NCI-H345 (cell line): ENCODE measurements at regions not wholly inside any gene's neighbourhood (a gene's known extent, or its start where the extent isn't known, plus 50 kb on each side); places are given as distances from the start of the nearest gene placed in this dataset.
"Not testable (repeated sequence)": the region's sequence is repeated elsewhere in the genome, so short reads cannot be mapped to it uniquely, and the experiment has no call there.

Experiments
- DNase-seq: peaks from one replicate; lab custom pipeline; 2025; lab: John Stamatoyannopoulos, UW

DNA sequence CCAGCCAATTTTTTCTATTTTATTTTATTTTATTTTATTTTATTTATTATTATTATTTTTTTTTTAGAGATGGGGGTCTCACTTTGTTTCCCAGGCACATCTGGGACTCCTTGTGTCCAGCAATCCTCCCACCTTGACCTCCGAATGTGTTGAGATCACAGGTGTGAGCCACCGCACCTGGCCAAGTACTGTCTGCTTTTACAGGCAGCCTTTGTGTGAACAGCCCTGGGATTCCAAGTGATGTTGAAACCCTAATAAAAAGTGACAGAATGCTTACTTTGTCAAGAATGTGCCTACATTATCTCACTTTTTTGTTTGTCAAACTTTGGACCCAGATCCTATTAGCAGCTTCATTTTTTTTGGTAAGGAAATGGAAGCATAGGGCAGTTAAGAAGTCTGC lies 220.1 kb upstream of the EDNRB start:
- no peak for DNase-seq

- DNase-seq: peak; percentile 80
Measured at GRCh38 chr13:78137404-78138142, 218.9 kb upstream of the EDNRB start.

DNA sequence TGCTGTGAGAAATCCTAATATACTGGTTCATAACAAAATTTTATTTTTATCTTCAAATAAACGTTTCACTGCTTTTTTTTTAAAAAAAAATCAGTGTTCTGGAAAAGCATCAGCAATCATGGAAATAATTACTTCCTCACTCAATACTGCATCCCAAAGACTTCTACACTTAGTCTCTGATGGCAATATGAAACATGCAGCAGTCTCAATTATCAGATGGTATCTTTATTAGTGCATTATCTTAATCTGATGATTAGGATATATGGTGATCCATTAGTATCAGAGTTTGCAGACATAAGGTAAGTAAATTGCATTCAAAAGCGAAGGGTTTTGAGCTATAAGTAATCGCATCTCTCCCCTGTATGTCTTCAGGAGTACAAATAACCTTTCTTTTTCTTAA lies 218.3 kb upstream of the EDNRB start:
- no peak for DNase-seq

DNA sequence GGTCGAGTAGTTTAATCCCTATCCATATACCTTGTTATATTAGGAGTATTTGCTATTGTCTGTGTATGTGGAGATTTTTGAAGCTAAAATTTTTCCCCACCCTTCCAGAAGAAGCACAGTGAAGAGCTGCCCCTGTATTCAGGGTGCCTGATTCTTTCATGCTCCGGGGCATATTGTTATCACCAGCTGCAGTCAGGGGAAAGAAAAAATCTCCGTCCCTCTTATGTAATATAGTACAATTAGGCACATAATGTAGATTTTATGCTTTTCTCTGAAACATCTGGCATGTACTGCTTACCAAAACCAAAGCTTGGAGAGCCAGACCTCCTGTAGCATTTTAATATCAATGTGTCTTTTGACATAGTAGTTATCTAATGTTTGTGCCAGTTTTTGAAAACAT lies 214.9 kb upstream of the EDNRB start:
- no peak for DNase-seq

- DNase-seq: no peak
Measured at GRCh38 chr13:78131811-78132210, 213.2 kb upstream of the EDNRB start.

DNA sequence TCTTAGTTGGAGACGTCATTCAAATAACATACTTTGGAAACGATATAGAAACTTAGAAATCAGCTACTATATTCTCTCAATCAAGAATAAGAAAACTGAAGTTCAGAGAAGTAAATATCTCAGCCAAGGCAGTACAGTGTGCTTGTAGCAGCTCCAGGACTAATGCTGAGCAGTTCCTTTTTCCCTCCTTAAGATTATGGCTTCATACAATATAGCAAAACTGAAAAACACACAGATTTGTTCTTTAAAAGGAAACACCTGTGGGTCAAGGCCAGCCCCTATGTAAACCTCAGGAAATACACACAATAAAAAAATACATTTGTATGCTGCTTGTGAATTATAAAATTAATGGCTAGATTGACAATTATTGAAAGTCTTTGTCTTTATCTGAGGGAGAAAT lies 212.7 kb upstream of the EDNRB start:
- no peak for DNase-seq

DNA sequence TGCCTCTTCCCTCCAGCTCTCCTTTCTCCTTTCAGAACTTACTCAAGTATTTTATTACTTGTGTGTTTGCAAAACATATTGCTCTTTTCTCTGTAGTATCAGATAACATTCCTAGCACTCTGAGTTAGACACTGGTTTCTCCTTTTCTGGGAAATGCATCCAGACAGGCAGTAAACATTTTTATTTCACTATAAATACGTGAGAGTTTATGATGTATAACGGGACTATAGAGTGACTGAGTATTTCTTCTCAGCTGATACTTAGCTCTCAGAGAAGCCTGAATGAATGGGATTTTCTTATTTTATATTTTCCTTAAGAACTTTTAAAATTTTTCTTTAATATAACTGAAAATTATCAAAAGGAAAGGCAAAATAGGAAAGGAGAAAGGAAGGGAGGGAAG lies 211.2 kb upstream of the EDNRB start:
- no peak for DNase-seq

- no peak for DNase-seq
Measured at GRCh38 chr13:78129359-78129758, 210.7 kb upstream of the EDNRB start.

DNA sequence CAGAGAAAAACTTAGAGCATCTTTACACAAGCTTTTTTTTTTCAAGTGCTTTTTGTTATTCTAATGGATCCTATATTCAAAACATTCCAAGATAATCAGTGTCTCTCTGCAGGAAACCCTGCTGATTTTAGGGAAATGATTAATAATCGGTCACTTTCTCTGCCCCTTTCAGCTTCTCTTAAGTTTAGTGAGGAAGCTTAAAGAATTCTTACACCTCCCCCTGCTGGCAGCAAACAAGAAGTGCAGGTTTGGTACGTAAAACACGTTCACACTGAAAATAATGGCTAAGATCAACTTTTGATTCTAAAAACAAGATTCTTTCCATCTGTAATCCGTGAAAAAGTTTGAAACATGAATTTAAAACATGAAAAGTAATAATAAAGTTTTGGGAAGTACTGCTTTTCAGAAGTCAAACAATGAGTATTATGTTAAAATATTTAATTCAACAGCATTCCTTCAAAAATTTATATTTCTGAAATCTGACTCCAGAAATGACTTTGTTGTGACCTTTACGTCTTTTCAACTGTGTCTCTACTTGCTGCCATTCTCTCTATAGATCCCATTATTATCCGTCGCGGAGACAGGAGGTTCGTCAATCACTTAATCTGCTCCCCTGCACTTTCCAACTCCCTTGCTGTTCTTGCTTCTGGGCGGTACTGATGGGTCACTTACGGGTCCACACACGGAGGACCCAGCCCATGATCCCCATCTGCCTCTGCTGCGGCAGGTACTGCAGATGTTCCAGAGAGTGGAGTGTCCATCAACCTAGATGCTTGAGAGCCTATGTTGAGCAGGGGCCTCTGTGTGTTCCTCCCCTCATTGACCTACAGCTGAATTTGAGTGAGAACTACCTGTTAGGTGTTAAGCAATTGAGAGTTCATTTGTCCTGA lies 203.1 kb upstream of the EDNRB start:
- DNase-seq: peak; percentile 72

DNA sequence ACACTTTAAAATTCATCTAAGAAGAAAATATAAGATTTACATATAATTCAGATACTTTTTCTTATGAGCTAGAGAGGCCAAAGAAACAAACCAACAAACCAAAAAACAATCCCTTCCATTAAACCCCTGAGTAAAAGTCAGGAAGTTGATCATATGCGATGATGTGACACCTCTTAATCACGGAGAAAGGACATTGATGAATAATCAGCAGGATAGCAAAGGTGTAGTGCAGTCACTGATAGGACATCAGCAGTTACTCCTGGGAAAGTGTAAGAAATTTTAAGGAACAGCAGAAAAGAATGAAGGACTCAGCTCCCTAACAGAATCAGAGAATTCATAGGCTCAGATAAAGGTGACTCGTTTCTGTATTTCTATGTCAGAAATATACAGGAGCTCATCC lies 202.4 kb upstream of the EDNRB start:
- DNase-seq: no peak

GRCh38 chr13:78120144-78120543 lies 201.5 kb upstream of the EDNRB start:
- not testable (repeated sequence) for DNase-seq

- not testable (repeated sequence) for DNase-seq
Measured at GRCh38 chr13:78117070-78117469, 198.4 kb upstream of the EDNRB start.

- DNase-seq: no peak
Measured at GRCh38 chr13:78105656-78106055, 187.0 kb upstream of the EDNRB start.

GRCh38 chr13:78103936-78104335 lies 185.3 kb upstream of the EDNRB start:
- DNase-seq: no peak

GRCh38 chr13:78102741-78103140 lies 184.1 kb upstream of the EDNRB start:
- no peak for DNase-seq

- DNase-seq: no peak
Measured at GRCh38 chr13:78102121-78102677, 183.6 kb upstream of the EDNRB start.

GRCh38 chr13:78100486-78100885 lies 181.9 kb upstream of the EDNRB start:
- DNase-seq: no peak

DNA sequence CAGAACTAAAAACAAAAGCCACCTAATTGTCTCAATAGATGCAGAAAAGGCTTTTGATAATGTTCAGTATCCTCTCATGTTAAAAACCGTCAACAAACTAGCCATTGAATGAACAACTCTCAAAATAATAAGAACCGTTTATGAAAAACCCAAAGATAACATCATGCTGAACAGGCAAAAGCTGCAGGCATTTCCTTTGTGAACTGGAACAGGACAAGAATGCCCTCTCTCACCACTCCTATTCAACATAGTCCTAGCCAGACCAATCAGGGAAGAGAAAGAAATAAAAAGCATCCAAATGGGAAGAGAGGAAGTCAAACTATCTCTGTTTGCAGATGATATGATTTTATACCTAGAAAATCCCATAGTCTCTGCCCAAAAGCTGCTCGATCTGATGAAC lies 179.6 kb upstream of the EDNRB start:
- no peak for DNase-seq

DNA sequence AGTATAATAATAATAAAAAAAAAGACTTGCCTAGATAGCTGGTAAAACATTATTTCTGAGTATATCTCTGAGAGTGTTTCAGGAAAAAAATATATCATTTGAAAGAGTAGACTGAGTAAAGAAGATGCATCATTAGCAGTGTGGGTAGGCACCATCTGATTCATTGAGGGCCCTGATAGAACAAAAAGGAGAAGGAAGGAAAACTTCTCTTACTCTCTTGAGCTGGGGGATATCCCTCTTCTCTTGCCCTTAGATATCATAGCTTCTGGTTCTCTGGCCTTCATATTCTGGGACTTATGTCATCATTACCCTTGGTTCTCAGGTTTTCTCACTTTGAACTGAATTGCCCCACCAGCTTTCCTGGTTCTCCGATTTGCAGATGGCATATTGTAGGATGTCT lies 177.6 kb upstream of the EDNRB start:
- DNase-seq: no peak

GRCh38 chr13:78087966-78088678 lies 169.5 kb upstream of the EDNRB start:
- no peak for DNase-seq

DNA sequence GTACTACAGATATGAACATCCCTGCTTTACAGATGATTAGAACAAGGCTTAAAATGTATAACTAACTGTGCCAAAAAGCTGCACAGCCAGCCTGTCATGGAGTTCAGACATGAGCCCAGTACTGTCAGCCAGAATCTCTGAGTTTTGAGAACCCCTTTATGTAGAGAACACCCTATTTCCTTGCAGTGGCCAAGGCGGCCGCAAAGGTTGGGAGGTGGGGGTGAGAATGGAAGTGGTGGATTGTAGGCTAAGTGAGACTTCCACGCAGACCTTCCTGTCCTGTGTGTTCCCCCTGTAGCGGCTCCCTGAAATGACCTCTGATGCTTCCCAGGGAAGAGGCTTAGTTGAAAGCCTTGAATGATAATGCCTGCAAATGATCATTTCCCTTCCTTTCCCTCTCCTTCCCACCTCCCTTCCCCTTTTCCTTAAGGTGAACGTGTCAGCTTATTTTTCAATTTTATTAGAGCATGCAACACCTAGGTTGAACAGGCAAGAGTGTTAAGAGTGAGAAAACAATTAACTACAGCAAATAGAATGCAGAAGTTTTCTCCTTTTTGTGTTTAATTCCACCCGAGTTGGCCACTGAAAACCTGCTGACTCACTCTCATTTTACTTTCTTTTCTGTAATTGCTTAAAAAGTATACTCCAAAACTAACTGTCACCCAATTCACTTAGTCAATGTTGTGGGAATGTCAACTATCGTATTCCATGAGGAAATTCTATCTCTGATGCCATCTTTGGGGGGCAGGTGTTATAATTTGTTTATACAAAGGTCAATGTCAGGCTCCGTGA lies 167.0 kb upstream of the EDNRB start:
- DNase-seq: no peak

DNA sequence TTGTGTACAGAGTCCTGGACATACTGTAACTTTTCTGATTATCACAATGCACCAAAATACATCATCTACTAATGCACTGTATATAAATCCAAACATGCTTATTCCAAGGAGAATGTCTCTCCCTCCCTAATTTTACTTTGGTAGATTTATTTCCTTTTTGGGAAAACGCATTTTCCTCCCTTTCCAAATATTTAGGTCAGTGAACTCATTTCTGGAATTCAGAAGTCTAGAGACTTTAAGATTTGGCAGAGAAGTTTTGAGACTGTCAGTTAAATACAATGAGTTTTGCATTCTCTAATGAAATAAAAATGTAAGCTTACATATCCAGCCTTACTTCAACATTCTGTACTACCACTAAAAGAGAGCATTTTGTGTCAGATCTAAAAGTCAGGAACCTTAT lies 165.8 kb upstream of the EDNRB start:
- DNase-seq: no peak
